GM10248 (cell line): ENCODE measurements at regions not wholly inside any gene's neighbourhood (a gene's known extent, or its start where the extent isn't known, plus 50 kb on each side); places are given as distances from the start of the nearest gene placed in this dataset.
"Not testable (repeated sequence)": the region's sequence is repeated elsewhere in the genome, so short reads cannot be mapped to it uniquely, and the experiment has no call there.

Source experiments
- CTCF ChIA-PET: fragments of 300-600 bp; sonication (Branson Sonifier 250); formaldehyde crosslinking; extraction: SDS; loops from one replicate; lab custom pipeline; 2021; ENCODE audit warnings: antibody characterized with exemption; lab: Yijun Ruan, JAX
- POLR2A ChIA-PET: fragments of 350-650 bp; sonication (Branson Sonifier 250); formaldehyde crosslinking; extraction: SDS; loops from one replicate; lab custom pipeline; 2020; ENCODE audit warnings: antibody characterized with exemption; lab: Yijun Ruan, JAX
- DNase-seq: peaks from one replicate; pipeline ENCODE4 v3.0.0; 2012; ENCODE audit errors: extremely low spot score
- CTCF ChIP-seq: IDR thresholded peaks from 2 replicates; pipeline ENCODE4 v1.5.1; 2012; ENCODE audit warnings: mild to moderate bottlenecking, low read depth; ENCODE audit errors: extremely low read depth, missing control alignments, control extremely low read depth

GRCh38 chr2:208890486-208890885 lies 483.9 kb downstream of the PTH2R start:
- ChIA-PET POLR2A (no interaction called here), CTCF (no interaction called here)
- DNase-seq: no peak
- no peak for TF ChIP-seq CTCF

- no peak for TF ChIP-seq CTCF
- no peak for DNase-seq
- ChIA-PET POLR2A (no interaction called here), CTCF (interaction anchor here (1.1 to 1.2 kb wide), 2 partner anchors 14 to 18 kb away, joined by 3 read pairs; no protein-coding TSS in a partner anchor)
These were observed 485.6 kb downstream of the PTH2R start for GRCh38 chr2:208892203-208892602.

GRCh38 chr2:208906330-208906729 lies 499.7 kb downstream of the PTH2R start:
- no peak for DNase-seq
- POLR2A ChIA-PET: no interaction called here
- TF ChIP-seq CTCF: no peak
- CTCF ChIA-PET: interaction anchor here (1.0 to 1.2 kb wide), 2 partner anchors 14 to 32 kb away, joined by 3 read pairs; no protein-coding TSS in a partner anchor

GRCh38 chr2:208915401-208915800 lies 508.4 kb upstream of the MAP2 start:
- ChIA-PET POLR2A (no interaction called here), CTCF (no interaction called here)
- DNase-seq: no peak
- TF ChIP-seq CTCF: no peak

GRCh38 chr2:208916881-208917280 lies 507.0 kb upstream of the MAP2 start:
- POLR2A ChIA-PET: no interaction called here
- no peak for TF ChIP-seq CTCF
- CTCF ChIA-PET: no interaction called here
- no peak for DNase-seq

GRCh38 chr2:208921358-208921757 lies 502.5 kb upstream of the MAP2 start:
- CTCF ChIA-PET: interaction anchor here (1.3 kb wide), 1 partner anchor 18 kb away, joined by 3 read pairs; no protein-coding TSS in a partner anchor
- POLR2A ChIA-PET, DNase-seq: not testable (repeated sequence)

GRCh38 chr2:208927867-208928266 lies 496.0 kb upstream of the MAP2 start:
- POLR2A ChIA-PET: no interaction called here

More at GRCh38 chr2:208927867-208928266, 496.0 kb upstream of the MAP2 start:
- DNase-seq: no peak
- no peak for TF ChIP-seq CTCF
- CTCF ChIA-PET: no interaction called here
